ENCODE measurements at regions not wholly inside any gene's neighbourhood (a gene's known extent, or its start where the extent isn't known, plus 50 kb on each side); places are given as distances from the start of the nearest gene placed in this dataset.

DNA sequence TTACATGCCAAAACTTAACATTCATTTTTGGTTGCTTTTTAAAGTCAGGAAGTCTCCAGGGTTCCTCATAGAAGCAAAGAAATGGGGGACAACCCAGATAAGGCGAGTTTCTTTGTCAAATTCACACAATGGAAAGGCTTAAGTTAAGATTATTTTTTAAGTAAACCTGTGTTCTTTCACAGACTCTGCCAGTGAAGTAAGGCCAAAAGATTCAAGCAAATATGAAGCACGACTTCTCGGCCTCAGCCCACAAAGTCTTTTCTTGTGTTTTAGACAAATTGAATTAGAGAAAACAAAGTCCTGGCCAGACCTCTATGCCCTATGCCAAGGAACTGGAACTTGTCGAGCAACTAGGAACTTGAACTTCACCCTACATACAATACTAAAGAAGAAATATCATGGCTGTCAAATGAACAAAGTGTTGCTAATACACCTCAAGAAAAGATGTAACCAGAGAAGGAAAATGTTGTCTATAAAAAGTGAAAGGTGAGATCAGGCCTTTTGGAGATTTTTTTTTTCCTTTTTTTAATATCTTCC is 540.0 kb upstream of the JARID2 start:
- no peak for TF ChIP-seq SMC3 (conservative IDR thresholded peaks at IDR 0.05; ENCODE audit: poor library complexity)
- TF ChIP-seq, protein P1, sequence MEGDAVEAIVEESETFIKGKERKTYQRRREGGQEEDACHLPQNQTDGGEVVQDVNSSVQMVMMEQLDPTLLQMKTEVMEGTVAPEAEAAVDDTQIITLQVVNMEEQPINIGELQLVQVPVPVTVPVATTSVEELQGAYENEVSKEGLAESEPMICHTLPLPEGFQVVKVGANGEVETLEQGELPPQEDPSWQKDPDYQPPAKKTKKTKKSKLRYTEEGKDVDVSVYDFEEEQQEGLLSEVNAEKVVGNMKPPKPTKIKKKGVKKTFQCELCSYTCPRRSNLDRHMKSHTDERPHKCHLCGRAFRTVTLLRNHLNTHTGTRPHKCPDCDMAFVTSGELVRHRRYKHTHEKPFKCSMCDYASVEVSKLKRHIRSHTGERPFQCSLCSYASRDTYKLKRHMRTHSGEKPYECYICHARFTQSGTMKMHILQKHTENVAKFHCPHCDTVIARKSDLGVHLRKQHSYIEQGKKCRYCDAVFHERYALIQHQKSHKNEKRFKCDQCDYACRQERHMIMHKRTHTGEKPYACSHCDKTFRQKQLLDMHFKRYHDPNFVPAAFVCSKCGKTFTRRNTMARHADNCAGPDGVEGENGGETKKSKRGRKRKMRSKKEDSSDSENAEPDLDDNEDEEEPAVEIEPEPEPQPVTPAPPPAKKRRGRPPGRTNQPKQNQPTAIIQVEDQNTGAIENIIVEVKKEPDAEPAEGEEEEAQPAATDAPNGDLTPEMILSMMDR (IDR thresholded peaks at IDR 0.05; ENCODE audit: poor library complexity, severe bottlenecking) = no peak
- TF ChIP-seq RAD21 (conservative IDR thresholded peaks at IDR 0.05) = no peak
- no peak for TF ChIP-seq POLR2AphosphoS5 (IDR thresholded peaks at IDR 0.05)
- TF ChIP-seq EP300 (conservative IDR thresholded peaks at IDR 0.05; ENCODE audit: poor library complexity, severe bottlenecking) = no peak
- TF ChIP-seq, protein P2, sequence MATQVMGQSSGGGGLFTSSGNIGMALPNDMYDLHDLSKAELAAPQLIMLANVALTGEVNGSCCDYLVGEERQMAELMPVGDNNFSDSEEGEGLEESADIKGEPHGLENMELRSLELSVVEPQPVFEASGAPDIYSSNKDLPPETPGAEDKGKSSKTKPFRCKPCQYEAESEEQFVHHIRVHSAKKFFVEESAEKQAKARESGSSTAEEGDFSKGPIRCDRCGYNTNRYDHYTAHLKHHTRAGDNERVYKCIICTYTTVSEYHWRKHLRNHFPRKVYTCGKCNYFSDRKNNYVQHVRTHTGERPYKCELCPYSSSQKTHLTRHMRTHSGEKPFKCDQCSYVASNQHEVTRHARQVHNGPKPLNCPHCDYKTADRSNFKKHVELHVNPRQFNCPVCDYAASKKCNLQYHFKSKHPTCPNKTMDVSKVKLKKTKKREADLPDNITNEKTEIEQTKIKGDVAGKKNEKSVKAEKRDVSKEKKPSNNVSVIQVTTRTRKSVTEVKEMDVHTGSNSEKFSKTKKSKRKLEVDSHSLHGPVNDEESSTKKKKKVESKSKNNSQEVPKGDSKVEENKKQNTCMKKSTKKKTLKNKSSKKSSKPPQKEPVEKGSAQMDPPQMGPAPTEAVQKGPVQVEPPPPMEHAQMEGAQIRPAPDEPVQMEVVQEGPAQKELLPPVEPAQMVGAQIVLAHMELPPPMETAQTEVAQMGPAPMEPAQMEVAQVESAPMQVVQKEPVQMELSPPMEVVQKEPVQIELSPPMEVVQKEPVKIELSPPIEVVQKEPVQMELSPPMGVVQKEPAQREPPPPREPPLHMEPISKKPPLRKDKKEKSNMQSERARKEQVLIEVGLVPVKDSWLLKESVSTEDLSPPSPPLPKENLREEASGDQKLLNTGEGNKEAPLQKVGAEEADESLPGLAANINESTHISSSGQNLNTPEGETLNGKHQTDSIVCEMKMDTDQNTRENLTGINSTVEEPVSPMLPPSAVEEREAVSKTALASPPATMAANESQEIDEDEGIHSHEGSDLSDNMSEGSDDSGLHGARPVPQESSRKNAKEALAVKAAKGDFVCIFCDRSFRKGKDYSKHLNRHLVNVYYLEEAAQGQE (IDR thresholded peaks at IDR 0.05; ENCODE audit: borderline replicate concordance) = no peak
- no peak for TF ChIP-seq EZH2 (IDR thresholded peaks at IDR 0.05; ENCODE audit: borderline replicate concordance, insufficient read depth, low read length, poor library complexity, severe bottlenecking)
- TF ChIP-seq TAF1 (IDR thresholded peaks at IDR 0.05; ENCODE audit: low read depth) = no peak
